Stimulated activated CD4-positive, alpha-beta T cell treated with anti-CD3 and anti-CD28 coated beads, Interleukin-2, amount 100 ng/mL, for 48 hours (primary cell): ENCODE measurements at regions not wholly inside any gene's neighbourhood (a gene's known extent, or its start where the extent isn't known, plus 50 kb on each side); places are given as distances from the start of the nearest gene placed in this dataset.

Experiments used
- DNase-seq, 2 donors: peaks; one replicate each; pipeline ENCODE4 v3.0.0-alpha.2; 2020

DNA sequence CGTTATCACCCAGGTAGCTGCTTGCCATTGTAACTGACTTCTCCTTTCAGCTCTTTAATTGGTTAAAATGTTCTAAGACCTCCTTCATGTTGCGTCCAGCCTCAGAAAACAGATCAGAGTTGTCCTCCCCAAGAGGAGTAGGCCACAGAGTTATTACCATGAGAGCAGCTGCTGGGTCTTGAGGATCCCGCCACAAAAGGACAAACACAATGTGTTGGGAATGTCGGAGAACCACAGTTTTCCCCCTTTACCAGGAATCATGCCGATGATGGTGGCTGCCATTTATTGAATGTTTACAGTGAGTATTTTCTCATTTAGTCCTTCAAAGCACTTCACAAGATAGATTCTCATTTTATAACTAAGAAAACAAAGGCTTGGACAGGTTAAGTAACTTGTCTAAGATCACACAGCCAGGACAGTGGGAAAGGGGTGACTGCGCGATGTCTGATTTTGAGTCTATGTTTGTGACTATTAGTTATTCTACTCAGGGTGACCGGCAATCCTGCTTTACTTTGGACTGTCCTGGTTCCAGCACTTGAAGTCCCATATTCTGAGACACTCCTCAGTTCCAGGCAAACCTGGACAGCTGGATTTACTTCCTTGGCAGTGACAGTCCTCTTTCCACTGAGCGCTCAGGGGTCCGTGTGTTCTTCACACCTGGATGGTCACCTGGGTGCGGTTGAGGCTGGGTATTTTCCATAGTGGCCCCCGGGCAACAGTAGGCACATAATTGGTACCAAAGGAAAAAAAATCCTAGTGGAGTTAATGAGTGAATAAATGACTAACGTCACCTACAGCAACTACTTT lies 93.6 kb downstream of the LIPG start:
- DNase-seq = no peak

DNA sequence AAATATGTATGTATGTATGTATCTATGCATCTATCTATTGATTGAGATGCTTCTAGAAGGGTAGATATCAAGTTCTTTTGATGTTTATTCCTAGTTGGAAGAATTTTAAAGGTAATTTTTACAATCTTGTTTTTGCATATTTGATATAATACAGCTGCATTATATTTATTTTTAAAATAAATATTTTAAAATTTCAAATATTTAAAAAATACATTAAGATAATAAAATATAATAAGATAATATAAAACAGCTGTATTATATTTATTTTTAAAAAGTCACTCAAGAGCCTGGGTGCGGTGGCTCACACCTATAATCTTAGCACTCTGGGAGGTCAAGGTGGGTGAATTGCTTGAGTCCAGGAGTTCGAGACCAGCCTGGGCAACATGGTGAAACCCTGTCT lies 92.5 kb downstream of the LIPG start:
- no peak for DNase-seq

DNA sequence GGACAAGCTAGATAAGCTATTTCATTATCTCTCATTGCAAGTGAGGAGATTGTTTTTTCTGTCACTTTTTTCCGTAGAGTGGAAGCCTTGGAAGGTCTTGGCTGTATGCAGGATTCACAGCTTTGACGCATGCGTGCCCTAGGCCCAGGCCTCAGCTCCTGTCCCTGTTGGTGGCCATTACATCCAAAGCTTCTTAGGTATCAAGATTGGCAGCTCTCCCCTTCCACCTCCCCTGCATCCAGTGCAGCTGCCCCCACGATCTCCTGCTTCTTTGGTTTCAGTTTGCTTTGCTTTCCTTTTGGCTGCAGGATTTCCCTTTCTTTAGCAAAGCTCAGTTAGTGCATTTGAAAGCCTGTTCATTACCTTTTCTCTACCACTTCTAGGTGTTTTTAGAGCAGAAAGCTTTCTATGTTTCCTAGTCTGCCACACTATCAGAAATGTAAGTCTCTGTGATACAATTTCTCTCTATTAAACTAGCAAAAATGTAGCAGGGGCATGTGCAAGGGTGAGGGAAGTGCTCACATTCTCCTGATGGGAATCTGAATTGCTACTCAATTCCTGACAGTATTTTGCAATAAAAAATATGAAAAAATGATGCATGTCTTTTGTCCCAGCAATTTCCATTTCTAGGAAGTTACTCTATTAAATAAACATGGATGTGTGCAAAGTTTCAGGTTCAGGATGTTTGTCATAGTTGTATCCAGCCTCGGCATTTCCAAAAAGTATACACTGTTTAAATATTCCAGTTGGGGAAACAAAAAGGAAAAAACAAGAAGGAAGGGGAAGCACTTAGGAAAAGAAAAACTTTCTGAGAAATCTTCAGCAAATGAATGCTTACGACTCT lies 91.2 kb downstream of the LIPG start:
- no peak for DNase-seq

DNA sequence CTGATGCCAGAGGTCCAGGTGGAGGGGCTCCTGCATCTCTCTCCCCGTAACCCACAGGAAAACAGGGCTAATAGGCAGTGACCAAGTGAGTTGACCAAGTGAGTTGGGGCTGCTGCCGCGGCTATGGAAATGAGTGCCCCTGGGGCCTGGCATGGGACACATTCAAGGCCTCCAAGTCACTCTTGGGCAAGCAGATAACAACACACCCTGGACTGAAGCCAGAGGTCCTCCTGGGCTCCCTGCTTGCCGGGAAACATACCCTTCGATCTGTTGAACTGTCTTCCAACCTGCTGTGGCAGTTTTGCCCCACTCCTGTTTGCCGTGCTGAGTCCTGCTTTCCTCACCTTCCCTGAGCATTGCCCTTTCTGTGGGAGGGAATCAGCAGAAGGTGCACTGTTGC lies 89.2 kb downstream of the LIPG start:
- no peak for DNase-seq

DNA sequence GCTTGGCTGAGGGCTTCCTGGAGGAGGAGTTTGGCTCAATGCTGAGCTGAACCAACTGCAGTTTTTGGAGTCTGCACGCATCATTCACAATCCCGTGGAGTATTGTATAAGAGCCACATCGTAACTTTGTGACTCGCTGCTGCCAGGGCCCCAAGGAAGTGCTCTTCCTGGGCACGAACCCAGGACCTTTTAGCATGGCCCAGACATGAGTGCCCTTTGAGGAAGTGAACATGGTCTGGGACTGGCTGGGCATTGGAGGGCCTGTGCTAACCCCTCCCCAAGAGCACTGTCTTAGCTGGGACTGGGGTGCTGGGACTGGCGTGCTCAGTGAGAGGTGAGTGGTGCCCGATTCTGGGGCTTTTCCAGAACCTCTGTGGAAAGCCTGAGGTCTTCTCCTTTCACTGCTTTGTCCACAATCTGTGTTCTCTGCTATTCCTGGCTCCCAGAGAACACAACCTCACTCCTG lies 88.6 kb downstream of the LIPG start:
- DNase-seq = no peak

DNA sequence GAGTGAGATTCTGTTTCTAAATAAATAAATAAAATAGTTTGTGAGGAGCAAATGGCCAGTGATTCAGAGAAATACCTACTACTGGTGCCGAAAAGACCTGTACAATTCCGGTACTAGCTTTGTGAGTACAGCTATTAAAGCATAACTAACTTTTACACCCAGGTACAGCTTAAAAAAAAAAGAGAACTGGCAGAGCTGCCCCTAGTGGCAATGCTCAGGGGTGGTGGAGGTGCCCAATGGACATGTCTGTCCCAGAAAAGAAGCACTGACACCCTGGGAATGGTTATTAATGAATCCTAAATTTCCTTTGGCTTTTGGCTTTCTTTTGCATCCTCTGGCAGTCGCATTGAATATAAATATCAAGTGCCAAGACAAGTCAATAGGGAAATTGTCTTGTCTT lies 87.0 kb downstream of the LIPG start:
- no peak for DNase-seq
